ES-I3 (cell line): ENCODE measurements at regions not wholly inside any gene's neighbourhood (a gene's known extent, or its start where the extent isn't known, plus 50 kb on each side); places are given as distances from the start of the nearest gene placed in this dataset.

Experiments
- H3K36me3 ChIP-seq: 2 replicates; pipeline ENCODE4 v1.6.1; 2013; ENCODE audit warnings: mild to moderate bottlenecking, low read length, control low read depth, moderate library complexity; ENCODE audit not compliant: insufficient read depth
- H3K4me1 ChIP-seq: 2 replicates; pipeline ENCODE4 v1.6.1; 2013; ENCODE audit warnings: mild to moderate bottlenecking, control low read depth, low read length; ENCODE audit not compliant: insufficient read depth
- H3K9ac ChIP-seq: 2 replicates; pipeline ENCODE4 v1.6.1; 2013; ENCODE audit warnings: low read depth, mild to moderate bottlenecking, low read length, moderate library complexity
- H3K9me3 ChIP-seq: 2 replicates; pipeline ENCODE4 v1.6.1; 2013; ENCODE audit warnings: mild to moderate bottlenecking, low read length, moderate library complexity; ENCODE audit not compliant: control insufficient read depth, insufficient read depth

DNA sequence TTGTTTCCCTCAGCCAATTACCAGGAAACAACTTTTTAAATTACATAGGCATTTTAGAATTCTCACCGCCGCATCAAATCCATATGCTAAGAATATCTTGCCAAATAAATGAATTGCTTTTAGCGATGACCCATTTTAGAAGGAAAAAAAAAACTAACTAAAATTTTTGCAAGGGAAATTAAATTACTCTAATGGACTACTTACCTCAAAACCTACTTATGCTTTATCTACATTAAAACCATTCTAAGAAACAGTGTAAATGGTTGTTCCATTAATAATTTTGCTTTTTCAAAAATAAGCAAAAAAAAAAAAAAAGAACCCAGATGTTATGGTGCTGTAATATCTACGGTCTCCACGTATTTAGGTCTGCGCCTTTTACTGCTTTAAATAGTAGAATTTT lies 73.5 kb upstream of the CCDC150 start:
- Histone ChIP-seq H3K4me1 (no peaks in the 10 kb centered on the region), H3K9ac (no peak overlapping the region), H3K9me3 (no peaks in the 10 kb centered on the region), H3K36me3 (no peaks in the 10 kb centered on the region)

DNA sequence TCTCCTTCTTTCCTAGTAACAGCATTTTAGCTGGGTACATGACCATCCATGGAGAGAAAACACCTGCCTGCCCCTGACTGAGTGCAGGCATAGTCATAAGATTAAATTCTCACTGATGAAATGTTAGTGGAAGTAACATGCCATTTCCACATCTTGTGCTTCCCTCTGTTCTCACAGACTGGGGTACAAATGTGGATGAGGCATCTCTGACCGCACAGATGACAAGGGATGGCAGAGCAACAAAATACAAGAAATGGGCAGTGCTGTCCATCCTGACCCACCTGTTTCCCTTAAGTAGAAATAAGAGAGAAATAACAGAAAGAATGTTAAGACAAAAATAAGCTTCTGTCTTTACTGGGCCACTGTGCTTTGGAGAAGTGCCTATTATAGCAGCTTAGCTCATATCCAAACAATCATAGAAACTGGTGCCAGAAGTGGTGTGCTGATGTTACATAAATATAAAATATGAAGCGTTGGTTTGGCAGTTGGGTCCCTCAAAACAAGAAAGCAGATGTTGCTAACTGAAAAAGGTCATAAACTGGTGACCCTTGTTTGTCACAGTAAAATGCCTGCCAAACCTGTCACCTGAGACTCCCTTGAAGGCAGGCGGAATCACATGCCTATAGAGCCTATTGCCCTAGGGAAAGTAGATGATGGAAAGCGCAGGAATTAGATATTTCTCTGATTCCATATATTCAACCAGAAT lies 72.4 kb upstream of the CCDC150 start:
- H3K9me3 ChIP-seq = no peaks in the 10 kb centered on the region
- H3K36me3 ChIP-seq = no peaks in the 10 kb centered on the region
- H3K4me1 ChIP-seq = no peaks in the 10 kb centered on the region
- H3K9ac ChIP-seq = no peak overlapping the region

DNA sequence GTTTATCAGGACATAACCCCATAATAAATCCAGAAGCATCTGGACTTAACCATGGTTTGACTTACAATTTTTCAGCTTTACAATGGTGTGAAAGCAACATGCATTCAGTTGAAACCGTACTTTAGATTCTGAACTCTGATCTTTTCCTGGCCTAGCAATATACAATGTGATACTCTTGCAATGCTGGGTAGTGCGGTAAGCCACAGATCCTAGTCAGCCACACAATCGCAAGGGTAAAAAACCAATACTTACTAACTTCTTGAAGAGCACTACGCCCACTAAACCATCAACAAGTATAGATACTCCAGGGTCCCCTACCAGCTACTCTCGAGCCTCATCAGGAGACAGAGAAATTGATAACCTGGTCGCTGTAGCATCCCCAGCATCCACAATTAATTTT lies 71.0 kb upstream of the CCDC150 start:
- no peaks in the 10 kb centered on the region for H3K4me1 ChIP-seq
- H3K9me3 ChIP-seq = no peaks in the 10 kb centered on the region
- no peak overlapping the region for H3K9ac ChIP-seq
- H3K36me3 ChIP-seq = no peaks in the 10 kb centered on the region

DNA sequence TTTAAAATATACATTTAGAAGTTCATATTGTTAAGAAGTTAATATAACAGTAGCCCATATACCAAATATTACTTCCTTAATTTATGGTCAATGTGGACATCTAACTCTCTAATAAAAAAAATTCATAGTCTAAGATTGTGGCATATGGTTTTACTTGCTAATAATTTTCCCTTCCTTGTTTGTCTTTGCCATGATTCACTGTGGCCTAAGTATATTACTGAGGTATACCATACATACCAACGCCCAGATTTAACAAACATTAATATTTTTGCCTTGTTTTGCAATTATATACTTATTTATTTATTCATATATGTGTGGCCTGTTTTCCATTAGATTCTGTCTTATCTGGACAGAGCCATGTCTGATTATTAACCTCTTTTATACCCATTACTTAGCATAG lies 54.6 kb upstream of the CCDC150 start:
- Histone ChIP-seq H3K4me1 (no peaks in the 10 kb centered on the region), H3K9ac (no peak overlapping the region), H3K36me3 (no peaks in the 10 kb centered on the region), H3K9me3 (no peaks in the 10 kb centered on the region)

DNA sequence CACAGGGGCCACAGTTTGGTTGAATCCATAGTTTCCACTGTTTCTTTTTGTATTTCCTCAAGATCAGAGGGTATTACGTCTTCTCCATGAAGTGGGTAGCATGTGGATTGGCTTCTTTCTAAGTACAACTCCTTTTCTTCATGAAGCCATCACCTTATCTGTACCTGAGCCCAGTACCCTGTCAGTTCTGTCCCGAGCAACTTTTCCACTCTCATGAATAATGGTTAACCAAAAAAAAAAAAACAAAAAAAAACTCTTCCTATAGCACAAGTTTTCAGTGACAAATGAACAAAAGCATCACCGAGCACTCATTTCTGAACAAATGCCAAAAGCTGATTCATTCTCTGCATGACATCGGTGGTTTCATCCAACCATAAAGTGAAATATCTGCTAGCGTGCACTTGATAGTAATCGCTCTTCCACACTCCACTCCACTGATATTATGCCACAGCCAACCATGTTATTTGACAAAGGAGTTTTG lies 53.0 kb upstream of the CCDC150 start:
- Histone ChIP-seq H3K36me3 (no peaks in the 10 kb centered on the region), H3K9ac (no peak overlapping the region), H3K9me3 (no peaks in the 10 kb centered on the region), H3K4me1 (no peaks in the 10 kb centered on the region)

DNA sequence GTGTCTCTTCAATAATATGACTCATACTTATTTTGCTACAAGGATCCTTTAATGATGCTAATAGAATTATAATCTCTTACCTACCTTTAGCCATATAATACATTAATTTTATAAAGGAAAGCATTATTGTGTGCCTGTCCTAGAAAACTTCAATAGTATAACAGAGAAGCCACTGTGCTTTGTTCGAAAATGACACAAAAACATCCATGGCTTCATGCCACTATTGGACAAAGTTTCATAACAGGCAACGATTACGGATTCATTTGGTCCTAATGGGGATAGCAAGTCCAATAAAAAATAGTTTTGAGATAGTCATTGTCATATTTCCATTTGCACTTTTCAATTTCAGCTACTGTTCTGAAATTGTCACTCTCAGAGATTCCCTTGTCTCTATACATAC lies 52.5 kb upstream of the CCDC150 start:
- Histone ChIP-seq H3K9me3 (no peaks in the 10 kb centered on the region), H3K4me1 (no peaks in the 10 kb centered on the region), H3K36me3 (no peaks in the 10 kb centered on the region), H3K9ac (no peak overlapping the region)

DNA sequence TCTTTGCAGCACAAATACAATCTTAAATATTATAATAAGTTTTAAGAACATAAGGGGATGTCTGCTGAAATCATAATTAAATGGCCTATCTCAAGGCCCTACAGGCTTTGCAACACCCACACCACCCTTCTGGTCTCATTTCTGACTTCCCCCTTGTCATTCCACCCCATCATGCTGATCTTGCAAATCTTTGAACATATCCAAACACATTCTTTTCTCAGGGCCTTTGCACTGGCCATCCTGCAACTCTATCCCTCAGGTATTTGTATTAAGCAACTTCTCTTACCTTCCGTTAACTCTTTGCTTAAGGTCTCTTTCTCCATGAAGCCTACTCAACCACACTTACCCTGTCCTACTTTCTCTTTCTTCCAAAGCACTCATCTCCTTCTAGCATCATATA lies 51.8 kb upstream of the CCDC150 start:
- Histone ChIP-seq H3K9me3 (no peaks in the 10 kb centered on the region), H3K36me3 (no peaks in the 10 kb centered on the region), H3K4me1 (no peaks in the 10 kb centered on the region), H3K9ac (no peak overlapping the region)

DNA sequence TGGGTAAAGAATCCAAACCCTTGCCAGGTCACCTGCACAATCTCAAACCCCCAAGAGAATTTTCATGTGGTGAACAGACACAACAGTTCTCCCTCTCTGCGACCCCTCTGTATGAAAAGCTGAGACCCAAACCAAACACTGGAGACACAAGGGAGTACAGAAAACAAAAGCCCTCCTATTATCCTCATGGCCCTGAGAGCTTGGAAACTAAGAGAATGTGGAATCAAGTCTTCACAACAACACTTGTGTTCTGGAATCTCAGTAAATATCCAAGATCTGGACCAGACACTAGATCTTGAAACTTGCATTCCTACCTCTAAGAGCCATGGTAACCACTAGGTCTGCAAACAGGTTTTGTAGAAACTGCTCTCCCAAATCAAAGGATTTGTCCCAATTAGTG lies 50.1 kb upstream of the CCDC150 start:
- Histone ChIP-seq H3K9ac (no peak overlapping the region), H3K9me3 (no peaks in the 10 kb centered on the region), H3K36me3 (no peaks in the 10 kb centered on the region), H3K4me1 (no peaks in the 10 kb centered on the region; the same call in 1 of the 2 replicates)
